Left ventricle myocardium inferior (tissue), 1 donor: ENCODE measurements at regions not wholly inside any gene's neighbourhood (a gene's known extent, or its start where the extent isn't known, plus 50 kb on each side); places are given as distances from the start of the nearest gene placed in this dataset.
"Not testable (repeated sequence)": the region's sequence is repeated elsewhere in the genome, so short reads cannot be mapped to it uniquely, and the experiment has no call there.

ENCODE experiments used
- DNase-seq: peaks from one replicate; pipeline ENCODE4 v3.0.0-alpha.2; 2020
- H3K27ac ChIP-seq: fragments of 200-600 bp; replicated peaks from 2 replicates; pipeline ENCODE4 v1.8.0; 2021
- H3K27me3 ChIP-seq: fragments of 200-600 bp; 2 replicates; pipeline ENCODE4 v1.8.0; 2021; ENCODE audit warnings: low read depth
- H3K36me3 ChIP-seq: fragments of 200-600 bp; 2 replicates; pipeline ENCODE4 v1.8.0; 2021
- H3K4me1 ChIP-seq: fragments of 200-600 bp; 2 replicates; pipeline ENCODE4 v1.8.0; 2021
- H3K4me3 ChIP-seq: fragments of 200-600 bp; 2 replicates; pipeline ENCODE4 v1.8.0; 2021; ENCODE audit warnings: mild to moderate bottlenecking, moderate library complexity
- H3K9me3 ChIP-seq: fragments of 200-600 bp; replicated peaks from 2 replicates; pipeline ENCODE4 v1.8.0; 2021
- CTCF ChIP-seq: fragments of 200-600 bp; IDR thresholded peaks from 2 replicates; pipeline ENCODE4 v1.8.0; 2021; ENCODE audit warnings: antibody characterized with exemption, mild to moderate bottlenecking, borderline replicate concordance
- intact Hi-C: fragments of 100-400 bp; cut with micrococcal nuclease; formaldehyde crosslinking; loops from one replicate; pipeline ENCODE4 v1.11.0; 2022
- donor health status: DM: no; HTN: yes; CAD: no; lungs with severe emphysema.

- no peak overlapping the region for H3K4me3 ChIP-seq
- intact Hi-C loops = no loop called here
- no peaks in the 10 kb centered on the region for H3K4me1 ChIP-seq
- no peaks in the 10 kb centered on the region for H3K36me3 ChIP-seq
- no peaks in the 10 kb centered on the region for H3K9me3 ChIP-seq
- no peak overlapping the region for H3K27ac ChIP-seq
- H3K27me3 ChIP-seq = no peaks in the 10 kb centered on the region
- TF ChIP-seq CTCF = no peak
- DNase-seq = no peak
Observed at GRCh38 chr16:59849716-59850115, 1115.6 kb upstream of the GOT2 start.

GRCh38 chr16:59848296-59848695 is 1114.2 kb upstream of the GOT2 start:
- H3K9me3 ChIP-seq = peaks cover 3% of the 10 kb centered on the region
- no peaks in the 10 kb centered on the region for H3K4me1 ChIP-seq
- H3K4me3 ChIP-seq = no peak overlapping the region
- intact Hi-C loops = no loop called here
- H3K36me3 ChIP-seq = no peaks in the 10 kb centered on the region
- H3K27ac ChIP-seq = no peak overlapping the region
- H3K27me3 ChIP-seq = no peaks in the 10 kb centered on the region
- DNase-seq = no peak
- TF ChIP-seq CTCF = no peak

GRCh38 chr16:59840169-59840568 is 1106.1 kb upstream of the GOT2 start:
- Histone ChIP-seq H3K4me3 (no peak overlapping the region), H3K4me1 (no peaks in the 10 kb centered on the region), H3K36me3 (no peaks in the 10 kb centered on the region), H3K9me3 (peaks cover 27% of the 10 kb centered on the region), H3K27me3 (no peaks in the 10 kb centered on the region), H3K27ac (no peak overlapping the region)
- DNase-seq = no peak
- intact Hi-C loops = no loop called here
- no peak for TF ChIP-seq CTCF

- TF ChIP-seq CTCF = no peak
- intact Hi-C loops = no loop called here
- no peaks in the 10 kb centered on the region for H3K4me1 ChIP-seq
- H3K9me3 ChIP-seq = peaks cover 9% of the 10 kb centered on the region
- H3K27ac ChIP-seq = no peak overlapping the region
- no peak for DNase-seq
- H3K36me3 ChIP-seq = no peaks in the 10 kb centered on the region
- H3K27me3 ChIP-seq = no peaks in the 10 kb centered on the region
- no peak overlapping the region for H3K4me3 ChIP-seq
Observed at GRCh38 chr16:59826767-59827166, 1092.7 kb upstream of the GOT2 start.

GRCh38 chr16:59809488-59809887 is 1075.4 kb upstream of the GOT2 start:
- H3K4me3 ChIP-seq, DNase-seq, H3K27me3 ChIP-seq, H3K27ac ChIP-seq, H3K4me1 ChIP-seq, H3K36me3 ChIP-seq, intact Hi-C loops: not testable (repeated sequence)
- H3K9me3 ChIP-seq = peaks cover 18% of the 10 kb centered on the region

- Histone ChIP-seq H3K36me3 (no peaks in the 10 kb centered on the region), H3K4me1 (no peaks in the 10 kb centered on the region), H3K4me3 (no peak overlapping the region), H3K27me3 (no peaks in the 10 kb centered on the region), H3K27ac (no peak overlapping the region), H3K9me3 (peaks cover 46% of the 10 kb centered on the region)
- TF ChIP-seq CTCF = no peak
- intact Hi-C loops = no loop called here
- no peak for DNase-seq
Observed at GRCh38 chr16:59783191-59783590, 1049.1 kb upstream of the GOT2 start.
